Activated CD4-positive, alpha-beta T cell treated with anti-CD3 and anti-CD28 coated beads for 4 hours (primary cell): ENCODE measurements at regions not wholly inside any gene's neighbourhood (a gene's known extent, or its start where the extent isn't known, plus 50 kb on each side); places are given as distances from the start of the nearest gene placed in this dataset.

Experiments
- DNase-seq, 2 donors: peaks; one replicate each; pipeline ENCODE4 v3.0.0-alpha.2; 2020

DNA sequence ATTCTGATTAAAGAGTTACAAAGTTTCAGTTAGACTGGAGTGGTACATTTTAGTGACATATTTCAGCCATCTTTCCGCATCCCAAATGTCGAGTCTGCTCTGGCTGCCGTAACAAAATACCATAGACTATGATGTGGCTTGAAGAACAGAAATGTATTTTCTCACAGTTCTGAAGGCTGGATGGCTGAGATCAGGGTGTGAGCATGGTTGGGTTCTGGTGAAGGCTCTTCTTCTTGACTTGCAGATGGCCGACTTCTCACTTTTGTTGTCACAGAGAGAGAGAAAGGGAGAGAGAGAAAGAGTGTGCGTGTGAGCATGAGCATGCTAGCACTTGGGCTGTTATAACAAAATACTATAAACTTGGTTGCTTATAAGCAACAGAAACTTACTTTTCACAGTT, 335.4 kb upstream of the RAG2 start:
- no peak for DNase-seq

DNA sequence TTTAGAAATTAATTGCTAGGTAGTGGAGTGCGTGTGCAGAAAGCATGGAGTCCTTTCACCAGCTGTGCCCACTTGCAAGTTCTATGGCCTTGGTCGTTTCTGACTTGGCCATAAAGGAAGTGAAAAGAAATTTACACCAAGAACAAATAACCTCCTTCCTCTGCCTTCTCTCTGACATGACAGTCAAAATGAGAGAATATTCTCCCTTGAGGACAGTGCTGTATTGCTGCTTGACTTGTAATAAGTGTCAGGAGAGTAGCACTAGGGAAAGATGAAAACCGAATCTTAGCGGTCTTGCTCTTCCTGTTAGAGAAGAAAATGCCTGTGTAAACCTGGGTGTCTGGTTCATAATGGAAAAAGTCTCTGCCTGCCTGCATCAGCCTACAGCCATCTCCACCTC, 333.1 kb upstream of the RAG2 start:
- DNase-seq = no peak

DNA sequence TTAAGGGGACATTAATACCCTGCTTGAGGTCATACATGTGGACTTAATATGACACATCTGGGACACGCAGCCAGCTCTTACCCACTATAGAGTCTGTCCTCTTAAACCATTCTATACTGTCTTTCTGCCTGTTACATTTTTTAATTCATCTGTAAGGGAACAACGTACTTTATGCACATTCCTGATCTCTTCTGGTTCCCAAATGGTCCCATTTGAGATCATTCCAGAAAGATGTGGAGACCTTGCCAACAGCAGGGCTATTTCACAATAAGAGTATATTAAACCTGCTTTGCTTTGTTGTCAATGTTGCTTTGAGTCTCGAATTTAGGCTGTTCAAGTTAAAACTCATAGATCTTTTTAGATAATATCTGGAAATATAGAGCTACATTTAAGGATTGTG, 332.2 kb upstream of the RAG2 start:
- DNase-seq = no peak

DNA sequence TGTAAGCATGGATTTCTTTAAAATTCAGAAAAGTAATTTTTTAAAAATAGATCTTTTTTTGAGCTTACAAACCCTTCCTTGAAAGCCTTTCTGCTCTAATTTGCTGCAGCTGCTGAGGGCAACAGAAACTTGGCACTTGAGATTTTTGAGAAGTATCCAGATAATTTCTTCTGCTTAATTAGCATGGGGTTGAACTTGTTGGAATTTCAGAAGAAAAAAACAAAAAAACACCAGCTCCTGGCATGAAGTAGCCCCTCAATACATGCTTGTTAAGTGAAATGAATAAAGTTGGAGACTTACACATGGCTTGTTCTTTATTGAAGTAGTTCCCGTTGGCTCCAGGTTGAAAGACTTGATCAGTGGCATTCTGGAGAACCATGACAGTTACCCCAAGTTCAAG, 331.4 kb upstream of the RAG2 start:
- DNase-seq = no peak

DNA sequence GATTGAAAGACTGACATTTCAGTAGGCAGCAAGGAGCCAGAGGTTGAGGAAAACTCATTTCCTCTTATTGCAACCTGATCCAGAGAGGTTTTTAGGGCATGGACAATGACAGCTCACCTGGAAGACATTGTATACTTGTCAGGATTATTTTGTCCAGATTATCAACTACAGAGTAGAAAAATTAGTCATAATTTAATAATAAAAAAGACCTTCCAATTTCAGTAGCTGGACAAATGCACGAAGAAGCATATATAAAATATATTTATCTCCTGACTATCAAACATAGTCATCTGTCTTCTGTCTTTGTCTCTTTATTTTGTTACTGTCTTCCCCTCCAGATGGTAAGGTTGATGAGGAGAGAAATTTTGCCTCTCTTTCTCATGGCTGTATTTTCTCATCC, 330.6 kb upstream of the RAG2 start:
- no peak for DNase-seq

DNA sequence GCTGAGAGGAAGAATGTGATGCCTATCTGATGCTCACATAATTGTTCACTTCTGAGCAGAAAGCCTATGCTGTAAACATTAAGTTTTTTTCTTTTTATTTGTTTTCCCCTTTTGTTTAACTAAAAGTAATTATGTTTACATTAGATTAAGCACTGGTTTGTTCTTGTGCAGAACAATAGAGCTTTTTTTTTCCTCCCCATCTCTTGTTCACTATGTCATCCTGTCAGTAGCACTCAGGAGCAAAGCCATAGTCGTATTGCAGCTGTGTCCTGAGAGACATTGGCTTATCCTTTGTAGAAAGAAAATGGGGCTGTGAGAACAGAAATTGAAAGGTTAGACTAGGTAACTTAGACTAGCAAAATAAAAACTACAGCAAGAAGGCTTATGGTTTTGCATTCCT, 301.8 kb upstream of the RAG2 start:
- DNase-seq = no peak

DNA sequence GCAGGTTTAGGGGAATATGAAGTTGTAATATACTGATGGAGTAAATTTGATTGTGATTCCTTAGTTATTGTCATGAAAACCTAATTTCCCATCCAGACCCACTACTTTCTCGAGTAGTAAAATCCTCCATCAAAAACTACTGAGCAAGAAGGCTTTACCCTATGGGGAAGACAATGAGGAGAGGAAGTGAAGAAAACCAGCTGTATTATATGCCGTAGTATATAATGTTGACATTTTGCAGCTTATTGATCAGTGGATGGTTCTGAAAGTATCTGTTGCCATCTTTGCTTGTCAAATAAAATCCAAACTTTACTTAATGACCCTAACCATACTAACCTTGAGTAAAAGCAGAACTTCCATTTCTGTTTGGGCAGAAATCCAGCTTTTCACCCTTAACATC, 292.8 kb upstream of the RAG2 start:
- DNase-seq = no peak

DNA sequence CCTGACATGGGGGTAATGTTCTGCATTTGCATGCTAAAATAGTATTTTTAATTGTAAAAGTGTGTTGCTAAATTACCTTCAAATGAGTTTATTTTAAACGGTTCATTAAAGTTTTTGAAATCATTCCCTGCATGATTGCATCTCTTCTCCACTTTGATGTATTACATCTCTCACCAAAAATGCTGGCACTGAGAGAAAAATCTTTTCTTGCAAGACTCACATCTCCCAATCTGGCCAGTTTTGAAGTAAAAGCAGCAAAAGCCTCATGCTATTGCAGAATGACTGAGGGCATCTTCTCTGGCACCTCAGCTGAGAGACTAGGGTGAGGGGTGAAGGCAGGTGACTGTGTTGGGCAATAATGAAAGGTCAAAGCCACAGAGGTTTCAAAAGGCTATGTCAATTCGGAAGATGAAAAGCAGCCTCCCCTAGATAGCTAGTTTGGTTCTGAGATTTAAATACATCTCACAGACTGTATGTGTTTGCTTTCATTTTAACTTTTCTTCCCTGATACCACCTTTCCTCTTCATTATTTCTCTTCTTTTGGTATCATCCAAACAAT, 292.2 kb upstream of the RAG2 start:
- DNase-seq = no peak

DNA sequence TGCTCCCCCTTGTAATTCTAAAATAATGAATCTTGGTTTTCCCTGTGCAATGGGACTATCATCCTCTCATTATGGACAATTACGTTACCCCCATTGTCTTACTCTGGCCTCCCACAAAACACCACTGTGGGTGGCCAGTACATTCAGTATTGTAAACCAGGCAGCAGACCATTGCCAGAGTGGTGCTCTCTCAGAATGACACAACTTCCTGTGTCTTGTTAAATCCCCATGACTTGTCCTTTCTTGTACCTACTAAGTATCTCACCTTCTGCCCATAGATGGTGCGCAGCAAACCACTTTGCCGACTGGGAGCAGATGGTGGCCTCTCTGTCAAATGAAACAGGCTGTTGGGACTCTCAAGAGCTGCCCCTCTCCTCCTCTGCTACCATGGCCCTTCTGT, 287.1 kb upstream of the RAG2 start:
- DNase-seq = no peak

DNA sequence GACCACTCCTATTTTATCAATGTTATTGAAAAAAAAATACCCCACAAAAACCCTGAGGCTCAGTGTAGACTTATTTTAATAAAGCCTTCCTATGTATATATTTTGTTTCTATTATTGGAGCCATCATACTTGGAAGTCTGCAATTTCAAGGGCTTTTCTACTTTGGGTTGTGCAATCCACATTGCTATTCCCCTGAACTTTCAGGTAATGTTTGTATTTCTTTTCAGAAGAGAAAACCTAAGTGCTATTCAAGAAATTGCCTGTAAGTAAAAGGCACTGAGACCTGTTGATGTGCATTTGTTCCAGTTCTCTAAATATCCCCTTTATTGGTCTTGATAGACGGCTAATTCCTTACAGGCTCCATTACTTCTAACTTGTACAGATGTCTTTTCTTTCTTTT, 280.7 kb upstream of the RAG2 start:
- no peak for DNase-seq

DNA sequence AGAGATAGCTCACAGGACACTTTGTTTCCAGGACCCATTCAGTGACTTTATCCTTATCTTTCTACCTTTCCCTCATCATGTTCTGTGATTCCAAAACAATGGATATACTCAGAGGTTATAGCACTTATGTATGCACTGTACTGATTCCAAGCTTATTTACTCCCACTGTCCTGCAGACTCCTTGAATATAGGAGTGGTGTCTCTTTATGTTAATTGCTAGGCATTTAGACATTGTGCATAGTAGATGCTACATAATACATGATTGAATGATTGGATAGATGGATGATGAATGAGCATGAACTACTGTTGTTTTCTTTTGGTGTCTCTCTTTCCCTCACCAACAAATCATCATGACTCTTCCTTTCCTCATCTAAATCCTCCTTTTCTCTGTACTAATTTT, 279.1 kb upstream of the RAG2 start:
- DNase-seq = no peak

DNA sequence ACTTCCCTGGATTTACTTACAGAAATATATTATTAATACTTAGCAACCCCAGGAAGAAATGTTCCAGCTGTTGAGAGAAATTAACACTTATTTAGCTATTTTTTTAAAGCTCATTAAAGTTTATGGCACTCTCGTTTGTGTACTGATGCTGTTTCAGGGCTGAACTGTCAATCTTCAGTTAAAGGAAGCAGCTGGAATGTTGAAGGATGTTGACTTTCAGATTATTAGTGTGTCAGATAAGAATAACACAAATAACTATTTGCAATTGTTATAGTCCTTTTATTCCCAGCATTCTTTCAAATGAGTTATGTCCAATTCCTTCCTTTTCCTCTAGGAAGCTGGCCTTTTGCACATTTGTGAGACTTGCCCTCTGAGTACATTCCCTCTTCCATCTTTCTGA, 278.2 kb upstream of the RAG2 start:
- no peak for DNase-seq

DNA sequence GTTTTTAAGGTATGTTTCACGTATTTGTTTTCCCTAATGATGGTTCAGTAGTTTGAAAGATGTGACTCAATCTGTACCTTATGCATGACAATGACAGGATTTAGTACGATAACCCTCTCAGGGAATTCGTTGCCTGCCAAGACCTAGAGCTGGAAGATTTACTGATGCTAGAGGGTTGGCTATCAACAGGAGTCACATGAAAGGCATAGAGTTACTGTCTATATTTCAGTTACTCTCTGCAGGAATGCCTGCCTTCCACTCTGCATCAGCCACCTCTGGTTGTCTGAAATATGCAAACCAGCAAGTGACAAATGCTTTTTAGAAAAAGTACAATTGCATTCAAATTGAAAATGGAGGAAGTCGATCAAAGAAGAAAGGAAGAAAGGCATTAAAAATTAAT, 276.3 kb upstream of the RAG2 start:
- DNase-seq = no peak

DNA sequence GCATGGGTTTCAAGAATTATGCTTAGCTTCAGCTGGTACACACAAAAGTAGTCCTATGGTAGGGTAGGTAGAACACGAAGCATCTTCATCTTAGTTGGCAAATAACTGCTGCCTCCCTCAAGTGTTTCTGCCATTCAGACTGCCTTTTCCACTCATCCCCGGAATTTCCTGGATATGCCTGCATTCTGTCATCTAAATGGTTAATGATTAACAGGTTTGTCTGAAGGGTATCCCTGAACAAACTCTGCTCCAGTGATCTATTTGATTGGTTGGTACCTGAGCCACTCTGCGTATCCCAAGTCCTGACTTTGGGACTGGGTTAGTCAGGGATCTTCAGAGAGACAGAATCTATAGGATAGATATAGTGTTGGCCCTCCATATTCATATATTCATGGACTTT, 272.3 kb upstream of the RAG2 start:
- DNase-seq = no peak

DNA sequence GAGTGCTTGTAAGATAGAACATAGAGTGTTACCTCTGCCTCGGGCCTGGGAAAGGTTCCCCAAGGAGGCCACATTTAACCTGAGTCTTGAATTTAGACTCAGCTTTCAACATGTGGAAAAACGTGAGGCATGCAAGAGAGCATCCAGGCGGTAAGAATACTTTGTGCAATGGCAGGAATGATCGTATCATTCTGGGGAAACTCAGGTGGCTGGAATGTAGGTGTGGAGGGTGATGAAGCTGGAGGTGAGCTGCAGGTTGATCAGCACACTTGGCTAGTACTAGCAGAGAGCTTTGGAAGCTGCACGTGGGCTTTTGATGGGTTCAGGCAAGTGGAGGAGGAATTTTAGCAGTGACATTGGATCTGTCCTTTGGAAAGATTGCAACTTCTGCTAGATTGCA, 270.3 kb upstream of the RAG2 start:
- DNase-seq = no peak

DNA sequence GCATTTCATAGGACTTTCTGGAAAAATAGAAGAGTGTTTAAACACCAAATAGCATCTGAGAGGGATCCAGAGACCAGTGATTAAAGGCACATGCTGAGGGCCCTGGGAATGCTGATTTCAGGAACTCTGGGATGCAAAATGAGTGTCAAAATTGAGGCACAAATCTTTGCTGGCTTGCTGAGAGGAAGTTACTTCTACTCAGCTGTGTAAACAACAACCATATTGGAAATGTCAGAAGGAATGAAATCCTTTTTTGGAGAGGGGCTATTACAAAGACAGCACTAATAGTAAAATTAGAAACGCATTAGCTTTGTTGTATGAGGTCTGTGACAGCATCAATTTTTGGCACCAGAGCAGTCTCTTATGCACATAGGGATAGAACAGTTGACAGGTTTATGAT, 267.8 kb upstream of the RAG2 start:
- DNase-seq = no peak

DNA sequence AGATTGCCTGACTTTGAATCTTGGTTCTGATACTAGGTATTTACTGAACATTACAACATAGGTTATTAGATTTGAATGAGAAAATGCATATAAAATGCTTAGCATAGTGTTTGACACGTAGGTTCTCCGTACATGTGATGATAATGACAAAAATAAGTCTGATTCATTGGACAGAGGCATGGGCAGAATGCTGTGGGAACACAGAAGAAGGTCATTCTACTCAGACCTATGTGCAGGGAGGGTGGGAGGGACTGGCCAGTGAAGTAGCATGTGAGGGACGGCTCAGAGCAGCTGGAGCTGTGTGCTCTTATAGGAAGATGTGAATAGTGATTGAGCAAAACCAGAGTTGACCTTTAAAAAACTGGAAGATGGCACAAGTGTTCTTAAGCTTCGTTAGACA, 256.8 kb upstream of the RAG2 start:
- no peak for DNase-seq

DNA sequence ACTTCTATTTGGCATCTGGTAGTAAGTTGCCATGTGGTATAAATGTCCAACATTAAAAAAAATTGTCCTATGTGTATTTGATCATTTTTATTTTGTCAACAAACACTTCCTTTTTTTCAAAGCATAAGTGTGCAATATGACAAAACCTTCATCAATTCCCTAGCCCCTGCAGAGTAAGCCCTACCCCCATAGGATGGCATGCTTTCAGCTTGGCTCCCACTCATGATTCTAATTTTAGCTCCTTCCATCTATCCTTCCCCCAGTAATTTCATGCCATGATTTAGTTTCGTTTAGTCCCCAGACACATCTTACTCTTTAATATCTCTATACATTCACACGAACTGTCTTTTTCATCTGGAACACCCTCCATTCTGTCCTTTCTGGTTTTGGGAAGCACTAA, 250.6 kb upstream of the RAG2 start:
- no peak for DNase-seq

DNA sequence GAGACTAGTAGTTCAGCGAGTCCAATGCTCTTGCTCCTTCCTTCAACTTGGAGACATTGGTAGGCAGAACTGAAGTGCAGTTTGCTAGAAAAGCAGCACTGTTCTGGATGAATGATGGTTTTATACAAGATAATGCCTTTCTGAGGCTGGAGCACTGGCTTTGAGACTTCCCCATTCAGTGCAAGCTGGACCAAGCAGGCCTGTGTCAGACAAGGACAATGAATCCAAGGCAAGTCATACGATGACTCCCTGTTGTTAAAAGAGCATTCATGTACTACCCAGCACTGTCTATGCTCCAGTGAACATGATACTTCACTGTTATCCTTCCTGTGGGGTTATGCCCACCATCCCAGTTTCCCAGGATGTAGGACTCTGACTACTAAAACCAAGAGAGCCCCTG, 242.3 kb upstream of the RAG2 start:
- no peak for DNase-seq

DNA sequence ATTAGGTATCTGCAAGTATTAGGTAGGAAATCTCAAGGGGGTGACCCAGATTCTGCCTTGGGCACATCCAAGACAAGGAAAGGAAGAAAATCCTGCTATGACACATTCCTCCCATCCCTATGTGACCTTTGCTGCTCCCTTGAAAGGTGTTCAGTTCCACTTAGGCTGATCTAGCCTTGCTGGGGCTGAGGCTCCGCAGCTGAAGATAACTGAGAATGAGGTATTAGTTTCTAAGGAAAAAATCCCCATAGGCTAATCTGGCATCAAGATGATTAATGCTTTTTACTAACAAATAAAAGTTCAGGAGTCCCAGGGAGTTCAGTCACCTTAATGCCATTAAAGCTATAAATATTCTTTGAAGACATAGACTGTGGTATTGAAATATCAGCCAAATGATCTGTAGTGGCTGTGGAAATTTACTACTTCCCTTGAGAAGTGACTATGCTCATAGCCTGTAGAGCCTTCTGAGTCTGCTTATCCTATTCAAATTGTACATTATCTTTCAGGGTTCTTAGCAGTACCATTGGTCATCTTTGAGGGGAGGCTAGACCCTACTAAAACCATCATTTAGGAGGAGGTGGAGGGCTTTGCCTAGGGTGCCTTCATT, 239.9 kb upstream of the RAG2 start:
- DNase-seq = no peak

DNA sequence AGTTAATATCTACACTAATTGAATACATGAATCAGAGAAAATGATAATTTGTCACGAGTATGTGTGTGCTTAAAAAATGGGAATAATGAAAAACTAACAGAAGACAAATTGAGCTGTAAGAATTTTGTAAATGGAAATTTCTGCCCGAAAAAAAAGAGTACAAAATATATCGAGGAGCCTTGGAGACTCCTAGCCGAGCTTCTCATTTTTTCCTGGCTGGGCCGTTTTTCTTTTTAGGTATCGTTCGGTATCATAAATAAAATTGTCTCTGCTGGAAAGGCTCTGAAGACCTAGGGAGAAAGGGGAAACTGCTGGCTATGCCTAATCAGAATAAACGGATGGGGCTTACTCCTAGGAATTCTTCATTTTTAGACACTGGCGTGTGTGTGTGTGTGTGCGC, 227.2 kb upstream of the RAG2 start:
- no peak for DNase-seq

DNA sequence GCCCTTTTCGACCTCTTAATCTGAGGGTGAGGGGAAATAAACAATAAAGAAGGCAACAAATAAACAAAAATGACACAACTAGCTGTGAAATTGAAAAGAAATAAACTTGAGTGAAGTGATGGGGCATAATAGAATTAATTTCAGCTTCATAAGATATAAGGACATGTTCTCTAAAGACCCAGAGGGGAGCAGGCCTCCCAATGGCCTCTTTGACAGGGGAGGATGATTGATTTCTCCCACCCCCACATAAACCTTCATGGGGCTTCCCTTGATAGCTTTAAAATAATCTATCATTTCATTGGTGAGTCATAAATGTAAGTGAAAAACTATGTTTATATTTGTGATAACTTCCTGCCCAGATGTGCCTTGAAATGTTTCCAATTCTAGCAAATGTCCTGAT, 226.3 kb upstream of the RAG2 start:
- DNase-seq = no peak

DNA sequence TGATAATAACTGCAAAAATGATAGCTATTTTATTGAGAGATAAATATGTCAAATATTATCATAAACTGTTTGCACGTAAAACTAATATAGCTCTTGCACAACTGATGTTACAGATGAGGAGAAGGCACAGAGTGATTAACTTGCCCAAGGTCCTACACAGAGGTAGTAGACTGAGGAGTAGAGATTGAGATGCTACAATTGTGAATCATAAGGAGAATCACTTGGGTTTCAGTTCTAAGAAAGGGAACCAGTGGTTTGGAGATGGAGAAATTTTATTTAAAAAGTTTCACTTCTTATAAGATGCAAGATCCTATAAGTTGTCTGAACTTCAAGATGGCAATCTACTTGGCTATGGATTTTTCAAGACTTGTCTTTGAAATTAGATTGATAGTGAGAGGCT, 224.8 kb upstream of the RAG2 start:
- DNase-seq = no peak

DNA sequence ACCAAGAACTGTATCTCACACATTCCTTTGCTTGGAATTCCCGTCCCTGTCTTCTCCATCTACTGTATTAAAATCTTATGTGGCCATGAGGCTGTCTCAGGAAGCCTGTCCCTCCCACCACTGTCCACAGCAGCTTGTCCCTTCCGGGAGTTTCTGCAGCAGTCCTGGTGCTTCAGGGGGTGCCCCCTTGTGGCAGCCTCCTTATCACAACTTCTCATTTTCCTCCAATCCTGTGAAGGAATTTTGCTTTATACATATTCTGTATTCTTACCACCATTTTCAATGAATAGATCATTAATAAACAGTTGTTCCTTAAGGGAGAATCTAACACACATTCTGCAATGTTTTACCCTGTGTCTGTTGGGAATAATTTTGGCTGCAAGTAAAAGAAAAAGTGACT, 220.4 kb upstream of the RAG2 start:
- no peak for DNase-seq

DNA sequence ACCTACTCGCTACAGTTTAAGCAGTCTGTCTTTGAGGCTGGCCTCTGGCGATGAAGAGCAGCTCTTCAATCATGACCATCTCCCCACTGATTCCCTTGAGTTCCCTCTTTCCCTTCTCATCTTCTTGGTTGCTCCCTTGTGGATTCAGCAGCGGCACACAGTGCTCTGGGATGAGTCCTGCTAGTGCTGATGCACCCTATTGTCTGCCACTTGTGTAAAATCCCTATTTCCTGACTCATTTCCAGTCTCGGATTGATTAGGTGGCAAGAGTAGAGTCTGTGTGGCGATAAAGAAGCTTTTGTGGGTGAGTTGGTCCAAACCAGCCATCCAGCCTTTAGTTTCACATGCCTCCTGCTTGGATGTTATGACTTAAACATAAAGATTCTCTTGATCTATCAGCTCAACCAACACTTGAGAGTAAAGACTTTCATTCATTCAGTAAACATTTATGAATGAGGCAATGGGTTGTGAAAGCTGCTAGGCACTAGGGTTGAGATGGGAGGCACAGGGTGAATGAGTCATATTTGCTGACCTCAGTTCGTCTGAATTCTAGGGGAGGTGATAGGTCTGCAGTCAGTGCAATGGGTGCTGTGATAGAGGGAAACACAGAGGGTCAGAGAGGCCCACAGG, 219.4 kb upstream of the RAG2 start:
- DNase-seq = no peak
